Breast epithelium (tissue), 3 donors: ENCODE measurements at regions not wholly inside any gene's neighbourhood (a gene's known extent, or its start where the extent isn't known, plus 50 kb on each side); places are given as distances from the start of the nearest gene placed in this dataset.

Experiments
- CTCF ChIP-seq, 3 donors: fragments of 450-650 bp; IDR thresholded peaks; one replicate each; pipeline ENCODE4 v1.5.1; 2016 to 2017; ENCODE audit warnings: antibody characterized with exemption in 3 of 3, mild to moderate bottlenecking in 3 of 3, moderate library complexity in 3 of 3
- POLR2A ChIP-seq: fragments of 450-650 bp; IDR thresholded peaks from one replicate; pipeline ENCODE4 v1.6.1; 2016; ENCODE audit warnings: antibody characterized with exemption, mild to moderate bottlenecking, moderate library complexity
- POLR2AphosphoS5 ChIP-seq, 3 donors: sonication (generic); formaldehyde crosslinking; IDR thresholded peaks; one replicate each; pipeline ENCODE4 v1.6.1; 2017; ENCODE audit warnings: antibody characterized with exemption in 3 of 3

GRCh38 chr10:111890046-111890445 lies 293.5 kb downstream of the GPAM start:
- TF ChIP-seq POLR2AphosphoS5 (IDR thresholded peaks at IDR 0.05), result no peak
- TF ChIP-seq POLR2A, result no peak
- no peak for TF ChIP-seq CTCF (IDR thresholded peaks at IDR 0.05)
